Renal cortical epithelial cell (primary cell): ENCODE measurements at regions not wholly inside any gene's neighbourhood (a gene's known extent, or its start where the extent isn't known, plus 50 kb on each side); places are given as distances from the start of the nearest gene placed in this dataset.

Experiments
- DNase-seq: peaks from one replicate; pipeline ENCODE4 v3.0.0-alpha.2; 2011; ENCODE audit warnings: low read depth

- DNase-seq = no peak
Measured at GRCh38 chr17:33514369-33514768, 221.3 kb upstream of the ASIC2 start.

GRCh38 chr17:33515974-33516373 lies 222.9 kb upstream of the ASIC2 start:
- DNase-seq = no peak

DNA sequence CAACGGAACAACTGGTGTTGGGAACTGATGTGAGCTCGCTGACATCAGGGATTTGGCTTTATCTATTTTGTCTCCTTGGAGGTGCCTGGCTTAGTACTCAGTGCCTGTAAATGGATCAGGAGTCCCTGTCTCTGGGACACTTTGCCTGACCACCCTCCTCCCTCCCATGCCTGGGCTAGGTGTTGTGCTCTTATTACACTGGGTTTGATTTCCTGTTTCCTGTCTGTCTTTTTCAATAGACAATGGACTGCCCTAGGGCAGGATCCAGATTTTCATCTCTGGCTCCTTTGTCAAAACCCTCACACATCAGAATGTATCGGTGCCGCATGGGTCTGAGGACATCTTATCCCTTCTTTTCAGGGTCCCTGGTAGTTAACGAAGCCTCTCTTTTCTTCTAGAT lies 223.6 kb upstream of the ASIC2 start:
- DNase-seq = no peak

- DNase-seq = no peak
Measured at GRCh38 chr17:33517746-33518145, 224.7 kb upstream of the ASIC2 start.

DNA sequence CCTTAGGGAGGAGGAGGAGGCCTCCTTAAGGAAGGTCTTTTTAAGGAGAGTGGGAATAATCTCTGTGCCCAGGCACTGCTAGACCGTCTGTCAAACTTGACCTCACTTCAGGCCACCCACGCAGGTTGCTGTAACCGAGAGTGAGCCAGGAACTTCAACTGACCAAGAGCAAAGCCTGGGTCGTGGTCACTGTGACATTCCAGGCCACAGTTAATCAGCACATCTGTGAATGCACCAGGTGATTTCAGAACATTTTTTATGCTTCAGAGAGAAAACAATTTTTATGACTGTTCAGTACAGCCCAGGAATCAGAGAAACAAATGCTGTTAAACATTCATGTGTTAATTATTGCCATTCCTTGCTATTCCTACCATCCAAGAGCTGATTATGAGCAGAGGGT lies 226.6 kb upstream of the ASIC2 start:
- peak; percentile 75 for DNase-seq

DNA sequence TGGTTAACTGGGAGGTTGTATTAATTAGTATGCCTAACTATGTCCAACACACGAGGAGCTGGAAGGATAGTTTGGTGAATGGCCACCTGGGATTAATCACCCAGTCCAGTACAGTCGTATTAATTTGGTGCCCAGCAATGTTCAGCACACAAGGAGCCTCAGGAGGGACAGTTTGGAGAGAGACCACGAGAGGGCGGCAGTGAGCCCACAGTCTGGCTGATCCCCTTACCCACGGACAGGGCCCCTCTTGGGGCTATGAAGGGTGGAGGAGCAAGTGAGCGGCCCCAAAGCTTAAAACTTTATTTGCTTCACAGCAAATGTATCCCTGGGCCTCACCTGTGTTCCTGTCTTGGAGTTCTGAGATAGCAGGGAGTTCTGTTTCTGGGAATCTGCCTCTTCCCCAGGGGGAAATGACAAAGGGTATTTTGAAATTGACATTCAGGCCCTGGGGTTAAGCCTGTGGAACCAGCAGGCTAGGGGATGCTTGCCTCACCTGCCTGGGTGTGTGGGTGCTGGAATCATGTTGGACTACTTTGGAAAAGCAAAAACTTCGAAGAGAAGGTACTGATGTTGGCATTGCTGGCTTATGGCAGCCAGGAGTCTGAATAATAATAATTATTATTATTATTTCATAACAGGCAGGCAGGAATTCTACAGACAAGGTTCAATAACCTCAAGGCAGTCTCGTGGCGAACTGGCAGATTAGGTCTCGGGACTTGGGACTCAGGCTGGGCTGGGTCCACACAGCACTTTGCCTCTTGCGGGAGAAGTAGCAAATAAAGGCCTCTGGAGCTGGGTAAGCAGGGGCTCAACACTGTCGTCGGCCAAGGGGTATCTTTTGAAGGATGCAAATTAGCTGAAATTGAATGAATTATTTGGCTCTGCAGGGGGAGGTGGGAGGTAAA lies 227.6 kb upstream of the ASIC2 start:
- DNase-seq = peak; percentile 16

DNA sequence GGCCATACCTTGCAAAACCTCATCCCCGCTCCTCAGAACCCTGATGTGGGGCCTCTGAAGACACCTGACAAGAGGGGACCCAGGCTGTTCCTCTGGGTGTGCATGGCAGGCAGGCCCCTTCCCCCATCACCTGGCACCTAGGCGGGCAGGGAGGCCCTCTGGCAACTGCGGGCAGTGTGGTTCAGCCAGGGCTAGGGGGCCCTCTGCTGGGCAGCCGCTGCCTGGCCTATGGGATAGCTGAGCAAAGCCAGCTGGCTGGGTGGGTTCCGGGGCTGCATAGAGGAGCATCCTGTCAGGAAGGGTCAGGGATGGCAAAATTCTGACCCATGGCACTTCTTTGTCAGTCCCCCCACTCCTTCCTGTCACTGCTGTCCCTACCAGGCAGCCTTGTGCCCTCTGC lies 228.7 kb upstream of the ASIC2 start:
- DNase-seq = no peak

- no peak for DNase-seq
Measured at GRCh38 chr17:33522623-33523022, 229.5 kb upstream of the ASIC2 start.

DNA sequence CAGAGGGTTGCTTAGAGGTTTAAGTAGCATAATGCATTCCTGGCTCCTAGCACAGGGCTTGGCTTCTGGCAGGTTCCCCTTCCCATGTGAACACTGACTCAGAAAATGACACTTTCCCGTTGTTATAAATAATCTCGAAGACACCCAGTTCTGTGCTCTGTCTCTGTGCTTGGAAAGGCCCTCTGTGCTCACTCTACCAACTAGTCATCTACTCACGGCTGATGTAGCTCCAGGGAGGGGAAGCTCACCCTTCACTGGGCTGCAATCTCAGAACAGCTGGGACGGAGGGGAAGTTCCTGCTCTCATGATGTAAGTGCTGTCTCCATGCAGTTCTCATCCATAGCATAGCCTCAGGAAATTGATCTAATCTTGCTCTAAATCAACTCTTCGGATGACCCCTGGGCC lies 230.5 kb upstream of the ASIC2 start:
- DNase-seq = peak; percentile 6

DNA sequence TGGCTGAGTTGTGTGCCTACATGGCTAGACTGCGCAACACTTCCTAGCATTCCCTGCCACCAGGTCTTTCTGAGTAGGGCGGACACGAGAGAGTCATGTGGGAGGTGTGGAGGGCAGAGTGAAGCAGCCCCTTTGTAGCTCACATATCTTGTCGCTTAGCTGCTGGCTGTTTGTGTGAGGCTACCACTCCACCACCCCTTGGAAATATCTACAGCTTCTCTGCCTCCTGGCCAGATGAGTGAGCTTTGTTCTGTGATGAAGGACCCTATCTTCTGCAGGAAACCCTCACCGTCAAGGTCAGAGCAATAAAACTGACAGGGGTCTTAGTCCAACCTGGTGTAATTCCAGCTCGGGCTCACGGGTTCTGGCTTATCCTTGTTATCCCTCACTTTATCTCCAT lies 232.1 kb upstream of the ASIC2 start:
- DNase-seq = no peak

GRCh38 chr17:33526717-33527116 lies 233.6 kb upstream of the ASIC2 start:
- no peak for DNase-seq

DNA sequence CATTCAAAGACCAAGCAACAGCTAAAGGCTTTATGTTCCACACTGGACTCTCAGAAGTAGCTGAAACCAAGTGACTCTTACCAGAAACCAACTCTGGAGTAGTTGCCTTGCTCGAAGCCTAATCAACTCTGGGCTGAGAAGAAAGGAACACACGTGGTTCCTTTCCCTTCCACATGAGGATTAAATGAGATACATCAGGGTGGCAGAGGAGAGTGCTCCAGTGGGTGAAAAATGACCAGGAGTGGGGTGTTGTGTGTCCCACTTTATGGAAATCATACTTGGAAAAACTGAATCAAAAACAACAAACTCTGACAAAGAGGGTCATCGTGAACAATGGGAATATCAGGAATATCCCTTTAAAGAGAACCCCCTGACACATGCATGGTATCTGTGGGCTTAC lies 234.2 kb upstream of the ASIC2 start:
- no peak for DNase-seq

- DNase-seq = no peak
Measured at GRCh38 chr17:33528846-33529245, 235.8 kb upstream of the ASIC2 start.

GRCh38 chr17:33529816-33530215 lies 236.7 kb upstream of the ASIC2 start:
- no peak for DNase-seq

- DNase-seq = no peak
Measured at GRCh38 chr17:33531311-33531710, 238.2 kb upstream of the ASIC2 start.

DNA sequence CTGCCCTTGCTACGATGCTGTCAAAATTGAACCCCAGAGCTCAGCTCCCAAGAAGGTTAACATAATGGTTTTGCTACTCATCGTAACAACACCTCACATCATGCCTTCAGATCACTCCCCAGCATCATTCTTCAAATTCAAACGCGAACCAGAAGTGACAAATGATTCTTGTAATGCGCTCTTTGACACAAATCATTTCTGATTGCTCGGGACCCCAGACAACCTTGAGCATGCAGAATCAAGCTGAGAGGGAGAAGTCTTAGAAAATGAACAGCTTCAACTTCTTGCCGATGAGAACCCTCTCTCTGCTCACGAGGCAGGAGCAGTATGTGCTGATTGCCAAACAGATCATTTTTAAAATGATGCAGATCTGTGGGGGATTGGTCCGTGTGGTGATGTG lies 241.0 kb upstream of the ASIC2 start:
- no peak for DNase-seq

GRCh38 chr17:33545124-33545523 lies 252.0 kb upstream of the ASIC2 start:
- no peak for DNase-seq

- DNase-seq = no peak
Measured at GRCh38 chr17:33550261-33550660, 257.2 kb upstream of the ASIC2 start.

GRCh38 chr17:33551075-33551474 lies 258.0 kb upstream of the ASIC2 start:
- no peak for DNase-seq

DNA sequence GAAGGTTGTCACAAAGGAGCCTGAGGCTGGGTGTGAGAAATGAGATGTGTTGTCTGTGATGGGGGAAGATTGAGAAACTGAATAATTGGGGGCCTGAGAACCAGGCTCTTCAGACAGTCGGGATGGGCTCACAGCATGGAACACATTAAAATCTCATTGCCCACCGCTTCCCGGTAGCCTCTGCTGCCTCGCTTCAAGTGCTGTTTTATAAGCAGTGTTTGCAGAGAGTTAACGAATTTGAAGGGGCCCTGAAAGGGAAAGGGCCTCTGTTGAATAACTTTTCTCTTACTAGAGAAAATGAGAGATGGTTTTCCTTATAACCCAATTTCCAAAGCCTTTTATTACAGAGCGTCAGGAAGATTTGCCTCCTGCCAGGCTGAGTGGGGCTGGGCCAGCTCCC lies 258.8 kb upstream of the ASIC2 start:
- DNase-seq = no peak

DNA sequence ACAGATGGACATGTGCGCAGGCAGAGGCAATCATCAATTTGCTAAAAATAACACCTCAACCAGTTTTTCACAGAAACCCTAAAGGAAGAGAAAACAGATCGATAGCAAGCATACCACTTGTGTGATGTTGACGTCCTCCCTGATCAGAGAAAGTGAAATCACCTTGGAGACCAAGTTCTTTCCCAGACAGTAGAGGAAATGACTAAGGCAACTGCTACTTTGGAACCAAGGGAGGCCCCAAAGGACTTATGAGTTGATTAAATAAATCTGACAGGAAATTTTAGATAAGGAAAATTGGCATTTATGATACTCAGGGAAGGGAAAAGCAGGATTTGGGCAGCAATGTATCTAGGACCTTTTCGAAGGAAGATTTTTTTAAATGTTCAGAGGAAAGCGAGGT lies 267.1 kb upstream of the ASIC2 start:
- DNase-seq = no peak

DNA sequence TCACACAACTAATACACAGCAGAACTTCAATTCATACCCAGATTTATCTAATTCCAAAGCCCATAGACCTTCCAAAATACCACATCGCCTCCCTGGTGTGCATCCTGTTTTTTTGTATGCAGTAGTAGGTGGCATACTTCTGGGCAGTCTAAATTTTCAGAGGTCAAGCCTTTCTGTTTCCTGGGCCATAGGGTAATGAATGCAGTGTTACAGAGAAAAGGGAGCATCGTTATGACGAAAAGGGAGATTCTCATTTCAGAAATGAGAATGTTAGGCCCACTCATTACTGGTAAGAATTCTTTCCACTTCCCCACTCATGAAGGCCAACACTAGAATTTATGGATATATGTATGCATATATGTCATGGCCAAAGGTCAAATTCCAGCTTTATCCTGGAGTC lies 267.8 kb upstream of the ASIC2 start:
- DNase-seq = no peak

DNA sequence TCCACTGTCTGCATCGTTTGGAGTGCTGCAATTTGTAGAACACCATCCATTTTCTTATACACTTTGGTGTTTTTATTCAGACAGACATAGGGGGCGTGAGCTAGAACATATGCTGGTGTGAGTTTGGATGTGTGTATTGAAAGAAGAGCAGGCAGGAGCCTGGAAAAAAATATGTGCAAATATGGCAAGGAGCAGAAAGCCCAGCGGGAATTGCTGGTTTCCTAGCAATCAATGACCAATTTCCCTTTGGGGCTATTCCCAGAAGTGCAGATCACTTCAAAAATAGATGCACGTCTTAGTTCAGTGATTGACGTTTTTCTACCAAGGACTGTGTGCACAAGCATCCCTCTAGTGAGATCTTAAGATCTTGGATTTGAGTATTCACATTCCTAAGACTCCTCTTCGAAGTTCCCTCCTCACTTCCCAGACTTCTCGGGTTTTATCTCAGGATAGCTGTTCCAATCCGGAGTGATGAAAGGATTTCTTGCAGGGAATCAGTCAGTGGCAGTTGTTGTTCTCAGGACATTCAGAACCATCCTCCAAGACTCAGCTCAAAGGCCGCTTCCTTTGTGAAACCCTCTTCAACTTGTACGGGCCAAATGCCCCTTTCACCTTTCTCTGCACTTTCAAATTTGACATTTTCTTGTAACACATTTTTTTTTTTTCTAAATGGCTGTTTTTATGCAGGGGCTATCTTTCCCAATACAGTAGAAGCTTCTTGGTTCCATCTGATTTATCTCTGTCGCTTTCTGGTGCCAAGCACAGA lies 268.7 kb upstream of the ASIC2 start:
- no peak for DNase-seq
